CD14-positive monocyte (primary cell): ENCODE measurements at regions not wholly inside any gene's neighbourhood (a gene's known extent, or its start where the extent isn't known, plus 50 kb on each side); places are given as distances from the start of the nearest gene placed in this dataset.

Source experiments
- DNase-seq, 3 donors: peaks; one replicate each; pipeline ENCODE4 v3.0.0-alpha.2; 2011 to 2022
- H2AFZ ChIP-seq: 2 replicates; pipeline ENCODE4 v1.6.0; 2012; ENCODE audit warnings: mild to moderate bottlenecking, low read depth, low read length, inconsistent platforms; ENCODE audit not compliant: insufficient read depth, poor library complexity, severe bottlenecking
- H3K27ac ChIP-seq, 2 donors: 1 replicate in 1 of 2; 2 replicates in 1 of 2; pipeline ENCODE4 v1.5.1; 2012 to 2013; ENCODE audit warnings: low read length in 2 of 2, control low read depth in 1 of 2, inconsistent platforms in 1 of 2, low read depth in 1 of 2, mild to moderate bottlenecking in 1 of 2
- H3K27me3 ChIP-seq, 2 donors: one replicate each; pipeline versions ENCODE4 v1.6.0 to v1.6.1; 2011 to 2013; ENCODE audit warnings: low read length in 2 of 2; ENCODE audit not compliant: control insufficient read depth in 2 of 2, insufficient read depth in 2 of 2
- H3K36me3 ChIP-seq, 2 donors: replicated peaks in 1 of 2; 1 replicate in 1 of 2; 2 replicates in 1 of 2; pipeline versions ENCODE4 v1.5.1 to v1.6.1; 2012 to 2013; ENCODE audit warnings: low read length in 2 of 2, control low read depth in 1 of 2, inconsistent platforms in 1 of 2, mild to moderate bottlenecking in 1 of 2; ENCODE audit not compliant: insufficient read depth in 2 of 2, control insufficient read depth in 1 of 2
- H3K4me1 ChIP-seq, 2 donors: 1 replicate in 1 of 2; 2 replicates in 1 of 2; pipeline versions ENCODE4 v1.5.1 to v1.6.1; 2012 to 2013; ENCODE audit warnings: low read length in 2 of 2, control low read depth in 1 of 2, inconsistent platforms in 1 of 2, mild to moderate bottlenecking in 1 of 2, moderate library complexity in 1 of 2; ENCODE audit not compliant: insufficient read depth in 2 of 2, control insufficient read depth in 1 of 2
- H3K4me2 ChIP-seq: replicated peaks from 2 replicates; pipeline ENCODE3; 2012; ENCODE audit warnings: low read length, moderate library complexity, mild to moderate bottlenecking; ENCODE audit not compliant: poor library complexity, severe bottlenecking; ENCODE audit errors: extremely low read depth
- H3K4me3 ChIP-seq, 3 experiments: fragments of 200-600 bp in 1 of 3; sonication (generic) in 1 of 3; replicated peaks in 1 of 3; 1 replicate in 2 of 3; 2 replicates in 1 of 3; pipeline ENCODE4 v1.5.1; 2011 to 2013; ENCODE audit warnings: low read length in 3 of 3, mild to moderate bottlenecking in 3 of 3, control low read depth in 2 of 3, low read depth in 2 of 3, inconsistent platforms in 1 of 3, moderate library complexity in 1 of 3
- H3K79me2 ChIP-seq: 2 replicates; pipeline ENCODE4 v1.6.0; 2012; ENCODE audit warnings: mild to moderate bottlenecking, control low read depth, inconsistent platforms, low read length, moderate library complexity; ENCODE audit not compliant: insufficient read depth
- H3K9ac ChIP-seq: 2 replicates; pipeline ENCODE4 v1.6.0; 2017; ENCODE audit warnings: low read length, mild to moderate bottlenecking; ENCODE audit not compliant: insufficient read depth, poor library complexity, severe bottlenecking
- H3K9me3 ChIP-seq, 2 donors: replicated peaks in 1 of 2; 1 replicate in 1 of 2; 2 replicates in 1 of 2; pipeline versions ENCODE4 v1.5.1 to v1.6.1; 2012 to 2013; ENCODE audit warnings: low read length in 2 of 2, control low read depth in 1 of 2; ENCODE audit not compliant: control insufficient read depth in 1 of 2, insufficient read depth in 1 of 2
- H4K20me1 ChIP-seq: 2 replicates; pipeline ENCODE4 v1.6.0; 2012; ENCODE audit warnings: mild to moderate bottlenecking, low read length, control low read depth, moderate library complexity; ENCODE audit not compliant: insufficient read depth
- H3K27ac Mint-ChIP-seq, 7 donors: one replicate each; pipeline ENCODE4 v1.8.0; 2020; ENCODE audit warnings: mild to moderate bottlenecking in 7 of 7, mixed read lengths in 7 of 7, moderate library complexity in 6 of 7, inconsistent platforms in 2 of 7
- H3K27me3 Mint-ChIP-seq, 3 donors: one replicate each; pipeline ENCODE4 v1.8.0; 2021 to 2022; ENCODE audit warnings: low read depth in 3 of 3, mild to moderate bottlenecking in 3 of 3, mixed read lengths in 3 of 3, moderate library complexity in 3 of 3, inconsistent platforms in 1 of 3
- H3K36me3 Mint-ChIP-seq, 2 donors: one replicate each; pipeline ENCODE4 v1.8.0; 2020; ENCODE audit warnings: mixed read lengths in 2 of 2, inconsistent platforms in 1 of 2, mild to moderate bottlenecking in 1 of 2
- H3K4me1 Mint-ChIP-seq: one replicate; pipeline ENCODE4 v1.8.0; 2020; ENCODE audit warnings: mild to moderate bottlenecking, mixed read lengths
- H3K4me3 Mint-ChIP-seq, 2 donors: one replicate each; pipeline ENCODE4 v1.8.0; 2020; ENCODE audit warnings: mild to moderate bottlenecking in 2 of 2, mixed read lengths in 2 of 2, moderate library complexity in 1 of 2
- H3K9me3 Mint-ChIP-seq, 7 donors: one replicate each; pipeline ENCODE4 v1.8.0; 2020 to 2022; ENCODE audit warnings: mixed read lengths in 7 of 7, mild to moderate bottlenecking in 6 of 7, moderate library complexity in 6 of 7, inconsistent platforms in 2 of 7
- CTCF ChIP-seq: fragments of 200-600 bp; IDR thresholded peaks from one replicate; pipeline ENCODE4 v1.8.0; 2022; ENCODE audit warnings: antibody characterized with exemption, mild to moderate bottlenecking
- WGBS: methylation state at CpG from one replicate; pipeline ENCODE4 v1.1.5; 2013; ENCODE audit warnings: missing lambda C conversion rate; ENCODE audit not compliant: insufficient coverage; 5-methylcytosine and 5-hydroxymethylcytosine counted together
- intact Hi-C, 2 donors: fragments of 100-400 bp; cut with micrococcal nuclease; formaldehyde crosslinking; loops; one replicate each; pipeline versions ENCODE4 v1.15.0 to v1.15.1; 2023

- no peak for TF ChIP-seq CTCF
- DNase-seq = no peak
- Histone ChIP-seq H3K4me3 (no peak overlapping the region), H3K4me2 (no peak overlapping the region), H3K36me3 (no peaks in the 10 kb centered on the region), H4K20me1 (no peaks in the 10 kb centered on the region), H3K9ac (no peak overlapping the region), H2AFZ (no peak overlapping the region), H3K9me3 (no peaks in the 10 kb centered on the region), H3K4me1 (peaks cover 17 to 19% of the 10 kb centered on the region in 2 donors), H3K27ac (no peak overlapping the region), H3K79me2 (no peaks in the 10 kb centered on the region), H3K27me3 (no peaks in the 10 kb centered on the region)
- Mint-ChIP-seq H3K36me3 (no peaks in the 10 kb centered on the region), H3K27me3 (peaks cover 0 to 2% (median 2%) of the 10 kb centered on the region in 3 donors), H3K4me1 (peaks cover 28% of the 10 kb centered on the region), H3K9me3 (no peaks in the 10 kb centered on the region), H3K4me3 (no peak overlapping the region), H3K27ac (no peak overlapping the region)
- no CpG with 5 or more reads among the region's 1 CpG for WGBS
- intact Hi-C loops = loop anchor here (2.0 to 5.0 kb wide), 2 partner anchors 36 to 38 kb away; no protein-coding TSS in a partner anchor
These were observed 104.3 kb downstream of the GGTLC2 start for GRCh38 chr22:22748756-22749155.

- H3K79me2 ChIP-seq = no peaks in the 10 kb centered on the region
- no peak overlapping the region for H3K4me3 ChIP-seq
- Mint-ChIP-seq H3K4me3 (no peak overlapping the region), H3K27ac (no peak overlapping the region), H3K4me1 (peaks cover 33% of the 10 kb centered on the region), H3K27me3 (no peaks in the 10 kb centered on the region), H3K36me3 (no peaks in the 10 kb centered on the region), H3K9me3 (no peaks in the 10 kb centered on the region)
- H3K4me1 ChIP-seq = peaks cover 18 to 21% of the 10 kb centered on the region in 2 donors
- intact Hi-C loops = loop anchor here (2.0 to 5.0 kb wide), 2 partner anchors 37 to 38 kb away; no protein-coding TSS in a partner anchor
- WGBS = 47% methylated on average over 4 of the region's 7 CpGs
- no peaks in the 10 kb centered on the region for H4K20me1 ChIP-seq
- H3K27ac ChIP-seq = no peak overlapping the region
- H3K9ac ChIP-seq = no peak overlapping the region
- no peaks in the 10 kb centered on the region for H3K9me3 ChIP-seq
- H2AFZ ChIP-seq = no peak overlapping the region
- no peak for TF ChIP-seq CTCF
- no peak for DNase-seq
- H3K4me2 ChIP-seq = no peak overlapping the region
- H3K27me3 ChIP-seq = no peaks in the 10 kb centered on the region
- H3K36me3 ChIP-seq = no peaks in the 10 kb centered on the region
These were observed 104.8 kb downstream of the GGTLC2 start for GRCh38 chr22:22749167-22749758.
